ENCODE measurements at regions not wholly inside any gene's neighbourhood (a gene's known extent, or its start where the extent isn't known, plus 50 kb on each side); places are given as distances from the start of the nearest gene placed in this dataset.

DNA sequence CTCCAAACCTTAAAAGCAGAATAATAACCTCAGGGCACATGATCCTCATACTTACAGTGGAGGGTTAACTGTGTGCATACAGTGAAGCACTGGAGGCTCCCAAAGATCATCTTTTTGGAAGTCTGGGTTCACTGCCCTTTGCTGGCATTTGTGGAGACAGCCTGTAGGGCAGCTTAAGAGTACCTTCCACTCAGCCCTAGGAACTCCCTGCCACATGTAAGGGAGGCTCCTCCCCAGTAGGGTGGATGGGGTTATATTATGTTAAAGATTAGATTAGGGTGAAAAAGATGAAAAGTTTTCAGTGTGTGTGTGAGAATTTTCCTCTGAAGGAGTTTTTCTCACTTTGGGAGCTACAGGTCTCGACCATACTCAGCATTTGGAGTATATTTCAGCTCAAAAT is 388.4 kb downstream of the RAB28 start:
- intact Hi-C loops (cut with DNase I): no loop called here
- DNase-seq (ENCODE audit: missing footprints): no peak
- no peak for ATAC-seq

DNA sequence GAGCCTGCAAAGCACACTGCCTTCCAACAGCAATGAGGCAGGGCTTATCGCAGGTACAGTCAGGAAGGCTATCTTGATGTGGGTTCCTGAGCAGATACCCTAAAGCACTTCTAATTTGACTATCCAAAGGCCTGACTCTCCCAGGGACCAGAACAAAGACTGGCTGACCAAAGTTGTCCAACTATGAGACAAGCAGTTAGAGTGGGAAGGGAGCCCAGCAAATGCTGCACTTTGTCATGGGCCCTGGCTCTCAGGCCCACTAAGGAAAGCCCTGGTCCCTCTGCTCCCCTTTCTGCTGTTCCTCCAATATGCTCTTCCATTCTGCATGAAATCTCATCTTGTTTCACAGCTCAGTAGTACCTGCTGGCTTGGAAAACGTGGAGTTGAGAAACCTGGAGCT is 391.0 kb downstream of the RAB28 start:
- intact Hi-C loops (cut with DNase I): no loop called here
- peak; percentile 71 for ATAC-seq
- DNase-seq (ENCODE audit: missing footprints): no peak

DNA sequence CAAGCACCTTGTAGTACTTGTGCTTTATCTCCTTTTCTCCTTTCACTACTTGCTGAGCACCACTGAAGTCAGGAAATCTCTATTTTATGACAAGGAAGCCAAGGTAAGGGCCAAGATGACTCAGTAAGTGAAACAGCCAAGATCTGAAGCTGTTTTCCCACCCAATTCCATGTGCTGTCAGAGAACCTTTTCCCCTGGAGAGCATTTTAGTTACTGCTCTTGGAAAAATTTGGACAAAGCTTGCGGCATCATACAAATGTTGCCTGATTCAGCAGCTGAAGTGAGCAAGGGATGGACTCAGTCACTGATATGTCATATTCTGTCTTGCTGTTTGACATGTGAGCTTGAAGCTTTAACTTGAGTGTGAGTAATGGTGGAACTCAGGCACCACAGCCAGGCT is 391.4 kb downstream of the RAB28 start:
- intact Hi-C loops (cut with DNase I): no loop called here
- ATAC-seq (peak; percentile 90), DNase-seq (ENCODE audit: missing footprints) (no peak)

DNA sequence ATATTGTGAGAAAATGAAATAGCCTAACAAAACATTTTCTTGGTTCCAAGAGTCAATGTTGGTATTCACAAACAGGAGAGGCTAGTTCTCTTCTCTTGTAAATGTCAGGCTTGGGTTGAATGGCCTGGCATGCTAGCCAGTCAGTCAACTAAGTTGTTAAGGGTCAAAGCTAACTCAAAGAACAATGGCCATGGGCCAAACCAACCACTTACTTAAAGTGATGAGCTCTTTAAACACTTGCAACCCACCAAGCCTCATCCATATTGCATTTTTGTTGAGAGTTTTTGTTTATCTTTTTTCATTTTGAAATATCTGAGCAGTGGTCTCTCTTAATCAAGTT is 394.5 kb downstream of the RAB28 start:
- ATAC-seq (no peak), DNase-seq (ENCODE audit: missing footprints) (no peak)
- intact Hi-C loops (cut with DNase I): no loop called here

DNA sequence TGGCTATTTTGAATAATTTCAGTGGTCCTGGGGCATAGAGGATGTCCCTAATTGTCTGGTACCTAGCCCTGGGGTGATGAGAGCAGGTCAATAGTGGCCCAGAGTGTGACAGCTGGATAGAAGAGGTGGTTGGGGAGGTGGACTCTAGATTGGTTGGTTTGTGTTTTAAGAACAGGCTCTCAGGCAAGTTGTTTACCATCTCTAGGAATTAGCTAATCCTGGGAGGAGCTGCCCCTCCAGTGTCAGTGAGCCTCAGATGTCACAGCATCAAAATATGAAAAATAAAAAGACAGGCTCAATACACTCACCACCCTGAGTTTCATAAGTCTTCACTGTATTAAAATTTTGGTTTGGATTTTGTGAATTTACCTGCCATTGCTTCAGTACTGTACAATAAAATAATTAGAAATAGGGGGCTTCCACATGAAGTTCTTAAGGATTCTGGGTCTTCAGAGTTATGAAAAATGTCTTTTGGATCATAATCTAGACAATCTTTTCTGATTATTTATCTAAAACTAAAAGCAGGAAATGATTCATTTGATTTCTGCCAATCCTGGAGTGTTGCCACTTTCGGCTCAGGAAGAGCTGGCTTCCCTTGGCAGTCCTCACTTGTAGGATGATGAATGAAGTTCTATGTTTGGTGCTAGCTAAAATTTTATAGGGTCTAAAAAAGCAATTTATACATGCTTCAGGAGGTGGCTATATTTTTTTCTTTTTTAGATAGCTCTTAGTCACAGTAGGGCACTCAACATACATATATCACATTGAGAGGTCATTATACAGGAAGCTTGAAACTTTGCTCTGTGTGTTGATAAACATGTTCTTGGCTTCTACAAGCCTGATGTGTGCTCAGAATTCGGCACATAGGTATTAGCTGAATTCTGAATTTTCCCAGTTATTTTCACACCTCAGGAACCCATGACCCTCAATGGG is 395.1 kb downstream of the RAB28 start:
- ATAC-seq (no peak), DNase-seq (ENCODE audit: missing footprints) (no peak)
- intact Hi-C loops (cut with DNase I): no loop called here

DNA sequence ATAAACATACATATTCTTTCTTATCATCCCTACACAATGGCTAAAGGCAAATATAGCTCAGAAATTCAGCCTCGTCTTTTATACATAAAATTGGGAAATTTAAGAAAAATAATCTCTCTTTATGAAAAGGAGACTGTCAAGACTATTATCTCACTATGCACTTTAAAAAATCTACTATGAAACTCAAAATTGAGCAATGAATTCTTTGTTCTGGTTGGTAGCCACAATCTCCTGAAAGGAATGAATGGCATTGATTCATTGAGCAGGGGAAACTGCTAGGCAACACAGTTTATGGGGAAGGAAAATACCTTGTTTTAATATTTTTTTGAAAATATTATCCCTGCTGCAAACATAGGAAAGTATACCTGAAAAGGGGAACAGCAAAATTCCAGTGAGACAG is 397.1 kb downstream of the RAB28 start:
- intact Hi-C loops (cut with DNase I): no loop called here
- DNase-seq (ENCODE audit: missing footprints) (no peak), ATAC-seq (no peak)

DNA sequence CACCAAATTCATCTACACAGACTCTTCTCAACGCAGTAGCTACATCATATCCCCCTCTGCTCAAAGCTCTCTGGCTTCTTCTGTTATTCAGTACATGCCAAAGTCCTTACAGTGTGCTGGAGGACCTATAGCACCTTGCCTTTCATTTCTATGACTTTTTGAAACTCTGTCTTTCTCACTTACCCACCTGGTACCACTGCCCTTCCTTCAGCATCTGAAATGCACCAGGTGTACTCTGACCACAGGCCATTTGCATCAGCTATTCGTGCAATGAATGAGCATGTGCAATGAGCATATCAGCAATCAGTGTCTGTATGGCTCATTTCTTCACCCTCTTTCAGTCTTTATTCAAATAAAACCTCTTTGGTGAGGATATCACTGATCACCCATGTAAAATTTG is 399.9 kb downstream of the RAB28 start:
- intact Hi-C loops (cut with DNase I): no loop called here

DNA sequence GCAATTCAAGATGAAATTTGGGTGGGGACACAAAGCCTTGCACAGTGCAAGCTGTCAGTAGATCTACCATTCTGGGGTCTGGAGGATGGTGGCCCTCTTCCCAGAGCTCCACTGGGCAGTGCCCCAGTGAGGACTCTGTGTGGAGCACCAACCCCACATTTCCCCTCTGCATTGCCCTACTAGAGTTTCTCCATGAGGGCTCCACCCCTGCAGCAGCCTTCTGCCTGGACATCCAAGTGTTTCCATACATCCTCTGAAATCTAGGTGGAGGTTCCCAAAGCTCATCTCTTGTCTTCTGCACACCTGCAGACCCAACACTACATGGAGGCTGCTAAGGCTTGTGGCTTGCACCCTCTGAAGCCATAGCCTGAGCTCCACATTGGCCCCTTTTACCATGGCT is 402.3 kb downstream of the RAB28 start:
- DNase-seq (ENCODE audit: missing footprints) (no peak), ATAC-seq (no peak)
- intact Hi-C loops (cut with DNase I): no loop called here

More for the DNA sequence above, 399.9 kb downstream of the RAB28 start:
- ATAC-seq (no peak), DNase-seq (ENCODE audit: missing footprints) (no peak)

DNA sequence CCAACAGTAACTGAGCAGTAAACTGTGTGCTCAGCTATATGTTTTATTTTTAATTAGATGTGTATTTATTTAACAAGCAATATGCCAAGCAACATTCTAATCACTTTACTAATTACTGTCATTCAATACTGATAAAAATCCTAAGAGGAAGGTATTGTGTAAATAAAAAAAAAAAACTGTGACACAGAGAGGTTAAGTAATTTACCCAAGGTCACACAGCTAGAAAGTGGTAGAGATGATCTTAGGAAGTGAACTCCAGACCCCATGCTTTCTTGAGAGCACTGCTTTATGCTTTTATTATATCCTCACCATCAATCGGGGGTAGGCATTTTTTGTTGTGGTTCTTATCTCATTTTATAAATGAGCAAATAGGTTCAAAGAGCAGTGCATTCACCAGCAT is 417.1 kb downstream of the RAB28 start:
- no peak for DNase-seq (ENCODE audit: missing footprints)
- no peak for ATAC-seq
- intact Hi-C loops (cut with DNase I): no loop called here

DNA sequence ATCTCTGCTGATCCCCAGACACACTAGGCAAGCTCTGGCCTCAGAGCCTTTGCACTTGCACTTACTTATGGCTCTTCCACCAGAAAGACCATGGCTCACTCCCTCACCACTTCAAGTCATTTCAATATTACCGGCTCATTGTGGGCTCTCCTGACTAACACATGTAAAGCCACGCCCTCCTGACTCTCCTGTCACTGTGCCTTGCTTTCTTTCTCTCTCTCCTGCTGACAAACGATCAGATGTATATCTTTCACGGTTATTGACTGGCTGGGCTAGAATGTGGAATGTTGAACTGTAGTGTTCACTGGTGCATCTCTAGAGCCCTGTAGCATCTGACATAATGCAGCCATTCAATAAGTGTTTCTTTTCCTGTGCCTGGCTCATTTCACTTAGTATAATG is 425.1 kb downstream of the RAB28 start:
- DNase-seq (ENCODE audit: missing footprints) (no peak), ATAC-seq (no peak)
- intact Hi-C loops (cut with DNase I): no loop called here

DNA sequence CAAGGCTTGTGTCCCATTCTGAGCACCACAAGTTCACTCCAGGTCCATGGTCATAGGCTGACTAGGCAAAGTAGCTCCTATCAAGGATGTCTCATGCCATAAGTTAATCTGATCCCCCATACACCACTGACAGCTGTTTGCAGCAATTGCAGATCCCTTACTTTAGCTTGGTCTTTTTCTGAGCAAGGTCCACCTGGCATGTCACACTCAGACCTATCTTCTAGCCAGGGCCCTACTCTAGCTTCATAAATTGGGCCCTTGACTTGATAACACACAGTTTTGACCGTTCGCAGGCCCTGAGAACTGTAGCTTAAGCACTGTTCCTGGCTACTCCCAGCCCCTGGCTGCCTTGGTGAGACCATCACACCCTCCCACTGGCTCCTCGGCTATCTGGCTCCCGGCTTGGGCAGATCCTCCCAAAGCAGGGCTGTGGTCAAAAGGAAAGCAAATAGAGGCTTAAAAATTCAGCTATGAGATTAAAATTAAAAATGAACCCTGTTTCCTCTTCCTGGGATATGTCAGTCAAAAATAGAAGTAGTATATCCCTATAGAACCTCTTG is 427.4 kb downstream of the RAB28 start:
- intact Hi-C loops (cut with DNase I): no loop called here
- DNase-seq (ENCODE audit: missing footprints) (no peak), ATAC-seq (peak; percentile 16)

DNA sequence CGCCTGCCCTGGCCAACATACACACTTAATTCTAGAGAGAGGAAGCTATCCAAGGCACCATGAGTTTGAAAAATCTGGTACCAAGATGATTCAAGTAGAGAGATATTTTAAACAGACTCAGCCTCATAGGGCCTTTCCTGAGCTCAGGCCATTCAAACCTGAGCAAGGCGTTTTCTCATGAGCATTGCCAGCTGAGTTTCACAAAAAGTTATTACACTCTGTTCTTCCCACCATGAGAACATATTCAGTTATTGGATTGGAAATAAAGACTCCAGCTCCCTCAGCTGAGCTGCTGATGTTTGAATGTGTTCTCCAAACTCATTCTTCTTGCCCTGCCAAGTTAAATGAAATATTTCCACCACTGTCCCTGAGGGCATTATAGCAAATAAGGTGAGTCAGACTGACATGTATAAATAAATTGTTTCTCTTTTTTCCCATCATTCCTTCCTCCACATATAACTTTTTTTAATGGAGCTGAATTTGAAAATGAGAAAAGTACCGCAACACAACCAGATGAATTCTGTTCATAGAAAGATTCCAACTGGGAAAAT is 429.6 kb downstream of the RAB28 start:
- peak; percentile 69 for ATAC-seq
- no peak for DNase-seq (ENCODE audit: missing footprints)
- intact Hi-C loops (cut with DNase I): no loop called here

DNA sequence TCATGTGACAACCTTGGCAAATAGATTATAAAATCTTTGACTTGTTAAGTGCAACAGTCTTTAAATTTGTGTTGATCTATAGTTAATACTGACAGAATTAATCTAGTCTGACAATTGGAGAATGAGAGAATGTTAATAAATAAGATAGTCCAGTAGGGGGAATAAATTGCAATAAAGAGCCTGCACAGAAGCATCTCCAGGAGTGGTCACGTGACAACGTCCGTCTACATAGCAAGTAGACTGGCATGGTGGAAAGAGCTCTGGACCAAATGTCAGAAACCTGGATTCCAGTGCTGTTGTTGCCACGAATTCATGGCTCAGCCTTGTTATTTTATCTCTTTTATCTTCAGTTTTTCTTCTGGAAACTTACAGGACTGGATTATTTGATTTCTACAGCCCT is 436.5 kb downstream of the RAB28 start:
- intact Hi-C loops (cut with DNase I): no loop called here
- DNase-seq (ENCODE audit: missing footprints): no peak
- no peak for ATAC-seq

DNA sequence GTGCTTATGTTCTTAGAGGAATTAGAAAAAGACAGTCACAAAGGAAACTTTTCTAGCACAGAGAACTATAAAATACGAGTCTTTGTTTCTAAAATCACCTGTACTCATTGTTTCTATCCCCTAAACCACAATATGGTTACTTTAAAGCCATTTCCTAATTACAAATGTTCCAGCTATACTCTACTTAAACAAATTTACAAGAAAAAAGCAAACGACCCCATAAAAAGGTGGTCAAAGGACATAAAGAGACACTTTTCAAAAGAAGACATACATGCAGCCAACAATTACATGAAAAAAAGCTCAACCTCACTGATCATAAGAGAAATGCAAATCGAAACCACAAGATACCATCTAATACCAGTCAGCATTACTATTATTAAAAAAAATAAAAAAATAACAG is 447.3 kb downstream of the RAB28 start:
- intact Hi-C loops (cut with DNase I): no loop called here
- no peak for DNase-seq (ENCODE audit: missing footprints)
- no peak for ATAC-seq

DNA sequence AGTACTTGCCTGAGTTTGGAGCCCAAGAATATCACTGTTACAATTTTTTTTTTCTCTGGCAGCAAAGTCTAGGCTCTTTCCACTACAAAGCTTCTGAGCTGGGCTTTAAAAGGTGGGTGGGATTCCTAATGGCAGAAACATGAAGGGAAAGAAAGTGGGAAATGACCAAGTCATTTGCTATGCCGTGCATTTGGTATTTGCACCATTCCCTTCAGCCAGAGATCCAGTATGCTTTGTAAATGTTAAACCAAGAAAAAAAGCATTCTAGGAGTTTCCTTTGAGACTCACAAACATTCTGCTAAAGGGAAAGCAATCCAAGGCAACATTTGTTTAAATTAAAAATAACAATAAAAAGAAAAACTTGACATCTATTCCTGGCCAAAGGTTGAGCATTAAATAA is 451.2 kb downstream of the RAB28 start:
- no peak for ATAC-seq

DNA sequence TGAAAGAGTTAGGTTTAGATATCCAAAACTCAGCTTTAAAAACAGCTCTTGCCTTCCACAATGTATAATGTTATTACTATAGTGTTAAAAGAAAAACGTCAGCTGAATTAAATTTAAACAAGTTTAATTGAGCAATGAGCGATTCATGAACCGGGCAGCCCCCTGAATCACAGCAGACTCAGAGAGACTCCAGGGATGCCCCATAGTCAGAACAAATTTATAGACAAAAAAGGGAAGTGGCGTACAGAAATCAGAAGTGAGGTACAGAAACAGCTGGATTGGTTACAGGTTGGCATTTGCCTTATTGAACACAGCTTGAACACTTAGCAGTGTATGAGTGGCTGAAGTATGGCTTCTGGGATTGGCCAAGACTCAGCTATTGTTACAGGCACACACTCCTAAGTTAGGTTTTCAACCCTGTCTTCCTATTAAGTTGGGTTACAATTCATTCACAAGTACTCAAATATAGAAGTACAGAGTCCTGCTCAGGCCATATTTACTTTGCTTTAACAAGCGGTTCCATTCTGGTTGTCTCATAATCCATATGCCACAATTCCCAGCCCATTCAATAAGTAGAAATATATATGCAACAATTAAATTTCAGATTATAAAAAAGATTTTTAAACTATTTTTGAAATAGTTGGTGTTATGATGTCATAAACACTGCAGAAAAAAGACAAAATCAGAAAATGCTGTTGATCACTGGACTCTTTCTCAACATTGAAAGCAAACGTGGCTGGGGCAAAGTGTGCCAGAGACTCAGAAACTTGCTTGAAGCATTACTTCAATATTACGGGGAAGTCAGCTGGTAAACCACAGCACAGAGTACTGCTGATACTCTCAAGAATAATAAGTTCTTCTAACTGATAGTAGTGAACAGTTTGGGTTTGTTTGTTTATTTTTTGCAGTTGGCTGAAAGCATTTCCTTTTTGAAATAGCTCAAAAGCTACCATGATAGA is 459.7 kb downstream of the RAB28 start:
- intact Hi-C loops (cut with DNase I): no loop called here
- ATAC-seq: no peak
- DNase-seq (ENCODE audit: missing footprints): no peak

More for the DNA sequence above, 451.2 kb downstream of the RAB28 start:
- DNase-seq (ENCODE audit: missing footprints): no peak
- intact Hi-C loops (cut with DNase I): no loop called here

DNA sequence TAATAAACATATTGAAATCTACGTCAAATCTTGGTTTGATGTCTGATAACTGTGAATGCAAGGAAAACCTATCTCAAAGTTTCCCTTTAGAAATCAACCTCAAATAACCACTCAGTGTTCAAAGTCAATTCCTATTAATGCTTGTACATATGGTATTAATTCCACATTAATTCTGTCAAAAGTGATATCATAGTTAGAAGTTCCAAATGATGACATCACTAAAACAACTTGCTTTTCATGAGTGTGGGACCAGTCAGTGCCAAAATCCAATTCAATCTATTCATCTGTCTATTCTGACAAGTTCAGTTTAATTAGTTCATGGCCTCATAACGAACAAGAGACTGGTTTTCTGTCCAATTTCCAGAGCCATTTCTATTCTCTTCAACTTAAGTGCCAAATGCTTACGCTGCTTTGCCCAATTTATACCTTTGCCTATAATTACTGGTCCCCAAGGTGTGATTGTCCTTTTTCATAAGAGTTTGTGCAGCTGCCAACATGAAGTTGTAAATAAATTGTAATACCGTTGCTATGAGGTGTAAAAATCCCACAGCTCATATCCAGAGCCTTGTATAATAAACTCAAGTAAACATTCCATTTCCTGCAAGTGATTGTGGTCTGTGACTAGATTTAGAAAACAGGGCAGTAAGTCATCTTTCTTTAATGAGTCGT is 476.2 kb downstream of the RAB28 start:
- ATAC-seq (no peak), DNase-seq (ENCODE audit: missing footprints) (no peak)
- intact Hi-C loops (cut with DNase I): no loop called here

DNA sequence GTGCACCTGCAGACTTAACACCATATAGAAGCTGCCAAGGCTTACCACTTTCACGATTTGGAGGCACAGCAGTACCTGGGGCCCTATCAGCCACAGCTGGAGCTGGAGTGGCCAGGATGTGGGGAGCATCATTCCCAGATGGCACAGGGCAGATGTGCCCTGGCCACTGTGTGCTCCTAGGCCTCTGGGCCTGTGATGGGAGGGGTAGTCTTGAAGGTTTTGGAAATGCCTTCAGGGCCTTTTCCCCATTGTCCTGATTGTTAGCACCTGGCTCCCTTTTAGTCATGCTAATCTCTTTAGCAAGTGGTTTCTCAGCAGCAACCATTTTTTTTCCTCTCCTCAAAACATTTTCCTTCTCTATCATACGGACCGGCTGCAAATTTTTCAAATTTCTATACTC is 490.2 kb downstream of the RAB28 start:
- DNase-seq (ENCODE audit: missing footprints): no peak
- intact Hi-C loops (cut with DNase I): no loop called here

DNA sequence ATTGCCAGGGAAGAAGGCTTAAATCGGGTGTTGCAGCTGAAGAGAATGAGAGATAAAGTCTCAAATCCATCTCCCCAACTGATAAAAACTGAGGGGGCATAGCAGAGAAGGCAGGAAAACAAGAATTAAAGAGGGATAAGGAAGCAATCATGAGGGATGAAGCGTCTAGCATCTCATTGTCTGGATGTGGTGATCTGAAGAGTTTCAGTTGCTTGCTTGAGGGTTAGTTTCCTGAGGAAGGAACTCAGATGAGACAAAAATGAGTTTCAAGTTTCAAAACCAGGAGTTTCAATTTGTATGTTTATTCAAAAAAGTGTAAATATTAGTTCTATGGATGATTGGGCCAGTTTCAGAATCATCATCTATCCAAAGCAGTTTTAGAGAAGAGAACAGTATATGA is 496.9 kb downstream of the RAB28 start:
- ATAC-seq (no peak), DNase-seq (ENCODE audit: missing footprints) (no peak)
- intact Hi-C loops (cut with DNase I): no loop called here

More for the DNA sequence above, 490.2 kb downstream of the RAB28 start:
- ATAC-seq: no peak
